ENCODE measurements at regions not wholly inside any gene's neighbourhood (a gene's known extent, or its start where the extent isn't known, plus 50 kb on each side); places are given as distances from the start of the nearest gene placed in this dataset.
"Not testable (repeated sequence)": the region's sequence is repeated elsewhere in the genome, so short reads cannot be mapped to it uniquely, and the experiment has no call there.

- no peaks in the 10 kb centered on the region for H3K27me3 ChIP-seq (ENCODE audit: control insufficient read depth in 2 of 2, insufficient read depth in 2 of 2, low read length in 2 of 2)
- no peaks in the 10 kb centered on the region for H3K36me3 ChIP-seq (ENCODE audit: control insufficient read depth in 2 of 2, insufficient read depth in 2 of 2, low read length in 2 of 2)
- no peaks in the 10 kb centered on the region for H3K4me1 ChIP-seq (ENCODE audit: control insufficient read depth in 2 of 2, insufficient read depth in 2 of 2, low read length in 2 of 2)
- H3K9me3 ChIP-seq (ENCODE audit: control insufficient read depth in 2 of 2, low read length in 2 of 2), result no peaks in the 10 kb centered on the region
- H3K4me3 ChIP-seq (ENCODE audit: low read length in 2 of 2), result no peak overlapping the region
- H3K27ac ChIP-seq (ENCODE audit: low read depth in 2 of 2, low read length in 2 of 2), result no peak overlapping the region
- no peak overlapping the region for H3K9ac ChIP-seq (ENCODE audit: low read depth in 1 of 2, low read length in 2 of 2)
Measured at GRCh38 chr3:106355873-106356272, 487.1 kb upstream of the CBLB start.

- Histone ChIP-seq H3K9me3 (ENCODE audit: control insufficient read depth in 2 of 2, low read length in 2 of 2) (no peaks in the 10 kb centered on the region), H3K4me1 (ENCODE audit: control insufficient read depth in 2 of 2, insufficient read depth in 2 of 2, low read length in 2 of 2) (no peaks in the 10 kb centered on the region), H3K27ac (ENCODE audit: low read depth in 2 of 2, low read length in 2 of 2) (no peak overlapping the region), H3K9ac (ENCODE audit: low read depth in 1 of 2, low read length in 2 of 2) (no peak overlapping the region), H3K36me3 (ENCODE audit: control insufficient read depth in 2 of 2, insufficient read depth in 2 of 2, low read length in 2 of 2) (no peaks in the 10 kb centered on the region), H3K27me3 (ENCODE audit: control insufficient read depth in 2 of 2, insufficient read depth in 2 of 2, low read length in 2 of 2) (no peaks in the 10 kb centered on the region), H3K4me3 (ENCODE audit: low read length in 2 of 2) (no peak overlapping the region)
Measured at GRCh38 chr3:106359692-106360091, 490.9 kb upstream of the CBLB start.

GRCh38 chr3:106360901-106361300, 492.1 kb upstream of the CBLB start:
- H3K9ac ChIP-seq (ENCODE audit: low read depth in 1 of 2, low read length in 2 of 2); H3K4me1 ChIP-seq (ENCODE audit: control insufficient read depth in 2 of 2, insufficient read depth in 2 of 2, low read length in 2 of 2); H3K27me3 ChIP-seq (ENCODE audit: control insufficient read depth in 2 of 2, insufficient read depth in 2 of 2, low read length in 2 of 2); H3K36me3 ChIP-seq (ENCODE audit: control insufficient read depth in 2 of 2, insufficient read depth in 2 of 2, low read length in 2 of 2); H3K9me3 ChIP-seq (ENCODE audit: control insufficient read depth in 2 of 2, low read length in 2 of 2); H3K27ac ChIP-seq (ENCODE audit: low read depth in 2 of 2, low read length in 2 of 2); H3K4me3 ChIP-seq (ENCODE audit: low read length in 2 of 2): not testable (repeated sequence)

GRCh38 chr3:106364477-106364876, 495.7 kb upstream of the CBLB start:
- Histone ChIP-seq H3K9me3 (ENCODE audit: control insufficient read depth in 2 of 2, low read length in 2 of 2) (no peaks in the 10 kb centered on the region), H3K27ac (ENCODE audit: low read depth in 2 of 2, low read length in 2 of 2) (no peak overlapping the region), H3K27me3 (ENCODE audit: control insufficient read depth in 2 of 2, insufficient read depth in 2 of 2, low read length in 2 of 2) (no peaks in the 10 kb centered on the region), H3K36me3 (ENCODE audit: control insufficient read depth in 2 of 2, insufficient read depth in 2 of 2, low read length in 2 of 2) (no peaks in the 10 kb centered on the region), H3K9ac (ENCODE audit: low read depth in 1 of 2, low read length in 2 of 2) (no peak overlapping the region), H3K4me3 (ENCODE audit: low read length in 2 of 2) (no peak overlapping the region), H3K4me1 (ENCODE audit: control insufficient read depth in 2 of 2, insufficient read depth in 2 of 2, low read length in 2 of 2) (no peaks in the 10 kb centered on the region)

- Histone ChIP-seq H3K27me3 (ENCODE audit: control insufficient read depth in 2 of 2, insufficient read depth in 2 of 2, low read length in 2 of 2) (no peaks in the 10 kb centered on the region), H3K4me3 (ENCODE audit: low read length in 2 of 2) (no peak overlapping the region), H3K27ac (ENCODE audit: low read depth in 2 of 2, low read length in 2 of 2) (no peak overlapping the region), H3K9ac (ENCODE audit: low read depth in 1 of 2, low read length in 2 of 2) (no peak overlapping the region), H3K4me1 (ENCODE audit: control insufficient read depth in 2 of 2, insufficient read depth in 2 of 2, low read length in 2 of 2) (no peaks in the 10 kb centered on the region), H3K9me3 (ENCODE audit: control insufficient read depth in 2 of 2, low read length in 2 of 2) (no peaks in the 10 kb centered on the region), H3K36me3 (ENCODE audit: control insufficient read depth in 2 of 2, insufficient read depth in 2 of 2, low read length in 2 of 2) (no peaks in the 10 kb centered on the region)
Measured at GRCh38 chr3:106365061-106365691, 496.4 kb upstream of the CBLB start.

- Histone ChIP-seq H3K27me3 (ENCODE audit: control insufficient read depth in 2 of 2, insufficient read depth in 2 of 2, low read length in 2 of 2) (no peaks in the 10 kb centered on the region), H3K36me3 (ENCODE audit: control insufficient read depth in 2 of 2, insufficient read depth in 2 of 2, low read length in 2 of 2) (no peaks in the 10 kb centered on the region), H3K9ac (ENCODE audit: low read depth in 1 of 2, low read length in 2 of 2) (no peak overlapping the region), H3K4me1 (ENCODE audit: control insufficient read depth in 2 of 2, insufficient read depth in 2 of 2, low read length in 2 of 2) (no peaks in the 10 kb centered on the region), H3K9me3 (ENCODE audit: control insufficient read depth in 2 of 2, low read length in 2 of 2) (no peaks in the 10 kb centered on the region), H3K27ac (ENCODE audit: low read depth in 2 of 2, low read length in 2 of 2) (no peak overlapping the region), H3K4me3 (ENCODE audit: low read length in 2 of 2) (no peak overlapping the region)
Measured at GRCh38 chr3:106366352-106366751, 497.5 kb upstream of the CBLB start.

- Histone ChIP-seq H3K9ac (ENCODE audit: low read depth in 1 of 2, low read length in 2 of 2) (no peak overlapping the region), H3K27me3 (ENCODE audit: control insufficient read depth in 2 of 2, insufficient read depth in 2 of 2, low read length in 2 of 2) (no peaks in the 10 kb centered on the region), H3K9me3 (ENCODE audit: control insufficient read depth in 2 of 2, low read length in 2 of 2) (no peaks in the 10 kb centered on the region), H3K36me3 (ENCODE audit: control insufficient read depth in 2 of 2, insufficient read depth in 2 of 2, low read length in 2 of 2) (no peaks in the 10 kb centered on the region), H3K4me3 (ENCODE audit: low read length in 2 of 2) (no peak overlapping the region), H3K27ac (ENCODE audit: low read depth in 2 of 2, low read length in 2 of 2) (no peak overlapping the region), H3K4me1 (ENCODE audit: control insufficient read depth in 2 of 2, insufficient read depth in 2 of 2, low read length in 2 of 2) (no peaks in the 10 kb centered on the region)
Measured at GRCh38 chr3:106367496-106367895, 498.7 kb upstream of the CBLB start.

GRCh38 chr3:106371221-106371970, 502.6 kb upstream of the CBLB start:
- Histone ChIP-seq H3K4me3 (ENCODE audit: low read length in 2 of 2) (no peak overlapping the region), H3K9ac (ENCODE audit: low read depth in 1 of 2, low read length in 2 of 2) (no peak overlapping the region), H3K36me3 (ENCODE audit: control insufficient read depth in 2 of 2, insufficient read depth in 2 of 2, low read length in 2 of 2) (no peaks in the 10 kb centered on the region), H3K9me3 (ENCODE audit: control insufficient read depth in 2 of 2, low read length in 2 of 2) (no peaks in the 10 kb centered on the region), H3K27ac (ENCODE audit: low read depth in 2 of 2, low read length in 2 of 2) (no peak overlapping the region), H3K4me1 (ENCODE audit: control insufficient read depth in 2 of 2, insufficient read depth in 2 of 2, low read length in 2 of 2) (no peaks in the 10 kb centered on the region), H3K27me3 (ENCODE audit: control insufficient read depth in 2 of 2, insufficient read depth in 2 of 2, low read length in 2 of 2) (no peaks in the 10 kb centered on the region)

GRCh38 chr3:106371971-106372805, 503.4 kb upstream of the CBLB start:
- no peaks in the 10 kb centered on the region for H3K9me3 ChIP-seq (ENCODE audit: control insufficient read depth in 2 of 2, low read length in 2 of 2)
- H3K4me1 ChIP-seq (ENCODE audit: control insufficient read depth in 2 of 2, insufficient read depth in 2 of 2, low read length in 2 of 2), result no peaks in the 10 kb centered on the region
- H3K4me3 ChIP-seq (ENCODE audit: low read length in 2 of 2), result no peak overlapping the region
- no peaks in the 10 kb centered on the region for H3K36me3 ChIP-seq (ENCODE audit: control insufficient read depth in 2 of 2, insufficient read depth in 2 of 2, low read length in 2 of 2)
- H3K27me3 ChIP-seq (ENCODE audit: control insufficient read depth in 2 of 2, insufficient read depth in 2 of 2, low read length in 2 of 2), result no peaks in the 10 kb centered on the region
- no peak overlapping the region for H3K9ac ChIP-seq (ENCODE audit: low read depth in 1 of 2, low read length in 2 of 2)
- H3K27ac ChIP-seq (ENCODE audit: low read depth in 2 of 2, low read length in 2 of 2), result no peak overlapping the region

- H3K27ac ChIP-seq (ENCODE audit: low read depth in 2 of 2, low read length in 2 of 2), result no peak overlapping the region
- H3K36me3 ChIP-seq (ENCODE audit: control insufficient read depth in 2 of 2, insufficient read depth in 2 of 2, low read length in 2 of 2), result no peaks in the 10 kb centered on the region
- H3K9ac ChIP-seq (ENCODE audit: low read depth in 1 of 2, low read length in 2 of 2), result no peak overlapping the region
- H3K27me3 ChIP-seq (ENCODE audit: control insufficient read depth in 2 of 2, insufficient read depth in 2 of 2, low read length in 2 of 2), result no peaks in the 10 kb centered on the region
- H3K9me3 ChIP-seq (ENCODE audit: control insufficient read depth in 2 of 2, low read length in 2 of 2), result no peaks in the 10 kb centered on the region
- H3K4me3 ChIP-seq (ENCODE audit: low read length in 2 of 2), result no peak overlapping the region
- no peaks in the 10 kb centered on the region for H3K4me1 ChIP-seq (ENCODE audit: control insufficient read depth in 2 of 2, insufficient read depth in 2 of 2, low read length in 2 of 2)
Measured at GRCh38 chr3:106372806-106373190, 504.0 kb upstream of the CBLB start.
